ENCODE measurements at regions not wholly inside any gene's neighbourhood (a gene's known extent, or its start where the extent isn't known, plus 50 kb on each side); places are given as distances from the start of the nearest gene placed in this dataset.

DNA sequence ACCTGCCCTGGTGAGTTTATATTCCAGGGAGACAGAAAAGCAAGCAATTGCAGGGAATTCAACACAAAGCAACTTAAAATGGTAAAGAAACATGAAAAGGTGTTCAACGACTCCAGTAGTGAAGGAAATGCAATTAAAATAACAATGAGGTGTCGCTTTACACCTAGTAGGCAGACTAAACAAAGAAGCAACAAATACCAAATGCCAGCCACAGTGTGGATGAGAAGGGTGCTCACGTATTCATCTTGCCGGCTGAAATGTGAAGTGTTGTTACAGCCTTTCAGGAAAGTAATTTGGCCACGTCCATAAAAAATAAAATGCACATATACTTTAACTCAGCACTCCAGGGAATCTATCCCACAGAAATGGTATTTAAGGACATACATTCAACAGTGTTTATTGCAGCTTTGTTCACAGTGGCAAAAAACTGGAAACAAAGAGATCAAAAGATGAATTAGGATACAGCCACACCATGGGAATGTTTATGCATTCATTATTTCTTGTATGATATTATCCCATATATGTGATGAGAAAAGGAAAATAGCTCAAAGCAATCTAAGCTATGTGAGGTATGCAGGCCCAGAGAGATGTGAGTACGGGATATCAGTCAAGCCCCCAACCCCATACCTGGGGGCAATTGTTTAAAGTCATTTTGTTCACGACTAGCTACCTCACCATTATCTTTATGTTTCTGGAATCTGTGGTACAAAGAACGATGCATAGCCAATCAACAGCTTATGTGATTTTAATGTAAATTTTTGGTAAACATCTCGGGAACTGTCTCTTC is 266.0 kb upstream of the SOX4 start:
- TF ChIP-seq, protein P1, sequence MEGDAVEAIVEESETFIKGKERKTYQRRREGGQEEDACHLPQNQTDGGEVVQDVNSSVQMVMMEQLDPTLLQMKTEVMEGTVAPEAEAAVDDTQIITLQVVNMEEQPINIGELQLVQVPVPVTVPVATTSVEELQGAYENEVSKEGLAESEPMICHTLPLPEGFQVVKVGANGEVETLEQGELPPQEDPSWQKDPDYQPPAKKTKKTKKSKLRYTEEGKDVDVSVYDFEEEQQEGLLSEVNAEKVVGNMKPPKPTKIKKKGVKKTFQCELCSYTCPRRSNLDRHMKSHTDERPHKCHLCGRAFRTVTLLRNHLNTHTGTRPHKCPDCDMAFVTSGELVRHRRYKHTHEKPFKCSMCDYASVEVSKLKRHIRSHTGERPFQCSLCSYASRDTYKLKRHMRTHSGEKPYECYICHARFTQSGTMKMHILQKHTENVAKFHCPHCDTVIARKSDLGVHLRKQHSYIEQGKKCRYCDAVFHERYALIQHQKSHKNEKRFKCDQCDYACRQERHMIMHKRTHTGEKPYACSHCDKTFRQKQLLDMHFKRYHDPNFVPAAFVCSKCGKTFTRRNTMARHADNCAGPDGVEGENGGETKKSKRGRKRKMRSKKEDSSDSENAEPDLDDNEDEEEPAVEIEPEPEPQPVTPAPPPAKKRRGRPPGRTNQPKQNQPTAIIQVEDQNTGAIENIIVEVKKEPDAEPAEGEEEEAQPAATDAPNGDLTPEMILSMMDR (IDR thresholded peaks at IDR 0.05; ENCODE audit: low read depth, low read length), result no peak
- Histone ChIP-seq H3K27ac (no peak overlapping the region), H3K4me3 (ENCODE audit: low read depth, low read length) (no peak overlapping the region), H3K36me3 (no peaks in the 10 kb centered on the region), H3K9me3 (ENCODE audit: severe bottlenecking) (no peaks in the 10 kb centered on the region), H3K27me3 (ENCODE audit: insufficient read depth, low read depth, severe bottlenecking) (no peaks in the 10 kb centered on the region)
- DNase-seq, result no peak

DNA sequence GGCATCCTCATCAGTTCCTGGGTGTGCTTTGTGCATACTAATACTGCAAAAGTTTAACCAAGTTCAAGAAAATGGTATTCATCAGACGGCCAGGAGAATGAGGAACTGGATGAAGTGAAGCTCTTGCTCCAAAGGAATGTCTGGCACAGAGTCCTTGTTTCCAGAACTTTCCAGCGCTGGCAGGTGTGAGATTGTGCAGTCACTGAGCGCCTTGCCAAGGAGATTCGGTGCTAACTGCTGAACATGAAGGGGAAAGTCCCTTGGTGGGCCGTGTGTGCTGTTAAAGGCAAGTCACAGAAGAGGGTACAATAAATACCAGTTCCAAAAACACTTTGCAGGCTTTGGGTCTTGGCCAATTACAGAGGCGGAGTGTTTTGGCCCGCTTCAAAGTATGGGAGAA is 262.3 kb upstream of the SOX4 start:
- H3K36me3 ChIP-seq, result no peaks in the 10 kb centered on the region
- H3K9me3 ChIP-seq (ENCODE audit: severe bottlenecking), result no peaks in the 10 kb centered on the region
- no peak for DNase-seq
- H3K27ac ChIP-seq, result no peak overlapping the region
- TF ChIP-seq, protein P1 (IDR thresholded peaks at IDR 0.05; ENCODE audit: low read depth, low read length), result no peak
- no peak overlapping the region for H3K4me3 ChIP-seq (ENCODE audit: low read depth, low read length)
- no peaks in the 10 kb centered on the region for H3K27me3 ChIP-seq (ENCODE audit: insufficient read depth, low read depth, severe bottlenecking)

DNA sequence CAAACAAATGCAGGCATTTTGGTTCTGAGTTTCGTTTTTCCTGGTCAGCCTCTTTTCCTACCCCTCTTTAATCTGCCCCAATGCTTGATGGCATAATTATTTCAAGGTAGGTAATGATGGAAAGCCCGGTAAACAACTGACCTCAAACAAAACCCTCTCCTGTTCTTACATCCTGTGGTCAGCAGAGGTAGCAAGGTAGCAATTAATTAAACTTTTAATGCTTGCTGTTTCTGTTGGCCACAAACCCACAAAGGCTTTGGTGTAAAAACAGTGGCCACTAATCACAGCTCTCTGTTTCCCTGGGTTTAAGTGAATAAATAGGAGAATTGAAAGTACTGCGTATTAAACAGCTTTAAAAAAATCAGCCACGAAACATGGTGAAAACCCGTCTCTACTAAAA is 261.5 kb upstream of the SOX4 start:
- Histone ChIP-seq H3K36me3 (no peaks in the 10 kb centered on the region), H3K4me3 (ENCODE audit: low read depth, low read length) (no peak overlapping the region), H3K9me3 (ENCODE audit: severe bottlenecking) (no peaks in the 10 kb centered on the region), H3K27me3 (ENCODE audit: insufficient read depth, low read depth, severe bottlenecking) (no peaks in the 10 kb centered on the region), H3K27ac (no peak overlapping the region)
- DNase-seq, result no peak
- TF ChIP-seq, protein P1 (IDR thresholded peaks at IDR 0.05; ENCODE audit: low read depth, low read length), result peak; percentile 32; the same call in 1 of the 2 replicates

DNA sequence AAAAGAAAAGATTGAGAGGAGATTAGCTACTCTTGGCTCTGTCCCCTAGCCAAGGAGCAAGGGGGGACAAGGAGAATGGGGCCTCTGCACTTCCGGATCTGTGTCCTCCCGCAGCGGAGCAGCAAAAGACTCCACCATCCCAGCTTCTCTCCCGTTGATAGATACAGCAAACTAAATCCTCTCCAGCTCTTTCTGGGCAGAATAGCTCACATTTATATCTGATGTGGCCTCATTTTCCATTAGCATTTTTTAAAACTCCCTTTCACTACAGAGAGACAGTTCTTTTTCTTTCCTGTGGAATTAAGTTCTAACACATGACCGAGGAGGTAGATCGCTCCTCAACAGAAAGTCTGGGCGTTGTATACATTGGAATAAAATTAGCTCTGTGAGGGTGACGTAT is 260.9 kb upstream of the SOX4 start:
- Histone ChIP-seq H3K9me3 (ENCODE audit: severe bottlenecking) (no peaks in the 10 kb centered on the region), H3K27ac (no peak overlapping the region), H3K36me3 (no peaks in the 10 kb centered on the region), H3K27me3 (ENCODE audit: insufficient read depth, low read depth, severe bottlenecking) (no peaks in the 10 kb centered on the region), H3K4me3 (ENCODE audit: low read depth, low read length) (no peak overlapping the region)
- TF ChIP-seq, protein P1 (IDR thresholded peaks at IDR 0.05; ENCODE audit: low read depth, low read length), result no peak
- no peak for DNase-seq

DNA sequence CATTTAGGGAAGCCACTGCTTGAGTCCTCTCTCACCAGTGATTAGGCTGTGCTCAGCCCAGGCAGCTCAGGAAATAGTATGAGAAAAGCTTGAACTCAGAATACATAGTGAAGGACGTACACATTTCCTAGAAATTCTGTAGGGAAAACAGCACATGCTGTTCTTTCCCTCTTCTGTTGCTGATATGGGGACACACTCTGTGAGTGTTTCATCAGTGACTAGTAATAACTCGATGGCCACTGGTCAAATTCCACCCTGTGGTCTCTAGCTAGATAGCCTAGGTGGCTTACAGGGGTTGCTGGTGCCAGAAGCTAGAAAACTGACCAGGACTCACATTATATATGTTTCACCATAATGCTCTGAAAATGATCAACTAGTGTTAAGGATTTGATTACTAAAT is 259.8 kb upstream of the SOX4 start:
- H3K27ac ChIP-seq, result no peak overlapping the region
- no peaks in the 10 kb centered on the region for H3K9me3 ChIP-seq (ENCODE audit: severe bottlenecking)
- no peaks in the 10 kb centered on the region for H3K27me3 ChIP-seq (ENCODE audit: insufficient read depth, low read depth, severe bottlenecking)
- H3K36me3 ChIP-seq, result no peaks in the 10 kb centered on the region
- no peak overlapping the region for H3K4me3 ChIP-seq (ENCODE audit: low read depth, low read length)
- TF ChIP-seq, protein P1 (IDR thresholded peaks at IDR 0.05; ENCODE audit: low read depth, low read length), result no peak
- no peak for DNase-seq

DNA sequence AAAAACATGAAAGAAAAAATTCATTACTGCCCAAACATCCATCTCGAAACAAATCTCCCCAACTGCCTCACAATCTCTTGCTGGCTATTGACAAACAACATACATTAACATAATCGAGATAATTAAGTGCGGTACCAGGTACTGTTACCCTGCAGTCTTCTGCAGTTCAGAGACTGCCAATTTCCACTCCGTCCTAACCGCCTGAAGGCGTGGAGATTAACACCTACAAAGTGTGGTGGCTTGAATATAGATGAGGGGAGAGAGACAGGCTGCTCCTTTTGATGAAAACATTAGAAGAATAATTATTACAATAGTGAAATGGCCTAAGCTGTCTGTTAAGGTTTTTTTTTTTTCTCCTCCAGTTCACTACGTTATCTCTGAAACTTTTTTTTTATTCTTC is 258.9 kb upstream of the SOX4 start:
- TF ChIP-seq, protein P1 (IDR thresholded peaks at IDR 0.05; ENCODE audit: low read depth, low read length), result no peak
- H3K4me3 ChIP-seq (ENCODE audit: low read depth, low read length), result no peak overlapping the region

More for the DNA sequence above, 258.9 kb upstream of the SOX4 start:
- H3K27ac ChIP-seq, result no peak overlapping the region
- H3K36me3 ChIP-seq, result no peaks in the 10 kb centered on the region
- H3K27me3 ChIP-seq (ENCODE audit: insufficient read depth, low read depth, severe bottlenecking), result no peaks in the 10 kb centered on the region
- no peak for DNase-seq
- no peaks in the 10 kb centered on the region for H3K9me3 ChIP-seq (ENCODE audit: severe bottlenecking)

Data from WERI-Rb-1 (cell line).